ENCODE measurements at regions not wholly inside any gene's neighbourhood (a gene's known extent, or its start where the extent isn't known, plus 50 kb on each side); places are given as distances from the start of the nearest gene placed in this dataset.

DNA sequence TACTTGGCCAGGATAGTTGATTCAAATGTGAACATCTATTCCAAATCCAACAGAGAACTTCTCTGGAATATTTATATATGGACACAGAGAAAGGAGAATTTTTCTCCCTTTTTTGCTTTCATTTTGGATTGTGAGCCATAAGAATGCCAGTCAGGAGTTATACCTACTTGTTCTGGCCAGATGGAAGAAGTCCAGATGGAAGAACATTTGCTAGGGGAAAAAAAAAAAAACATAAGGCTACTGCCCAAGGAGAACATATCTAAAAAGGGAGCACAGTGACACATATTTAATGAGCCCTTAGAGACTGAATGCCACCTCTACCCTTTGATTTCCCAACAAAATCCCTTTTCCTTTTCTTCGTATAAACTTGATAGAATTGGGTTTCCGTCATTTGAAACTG is 61.7 kb upstream of the PPP2R2B start:
- no peak for DNase-seq

DNA sequence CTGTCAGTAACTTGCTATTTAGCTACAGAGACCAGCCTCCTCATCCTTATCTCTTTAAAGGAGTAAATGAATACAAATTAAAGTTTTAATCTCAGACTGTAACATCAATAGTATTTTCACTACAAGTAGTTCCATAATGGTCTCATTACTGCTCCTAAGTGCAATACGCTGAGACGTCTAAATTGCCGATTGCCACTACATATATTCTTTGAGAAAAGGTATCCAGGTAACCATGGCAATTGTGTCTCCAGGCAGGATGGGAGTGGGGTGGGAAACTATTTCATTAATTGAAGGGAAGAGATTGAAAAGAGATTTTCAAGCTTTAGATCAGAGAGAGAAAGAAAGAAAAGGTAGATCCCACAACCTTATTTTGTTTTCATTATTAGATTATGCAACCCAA is 65.5 kb upstream of the PPP2R2B start:
- no peak for DNase-seq

DNA sequence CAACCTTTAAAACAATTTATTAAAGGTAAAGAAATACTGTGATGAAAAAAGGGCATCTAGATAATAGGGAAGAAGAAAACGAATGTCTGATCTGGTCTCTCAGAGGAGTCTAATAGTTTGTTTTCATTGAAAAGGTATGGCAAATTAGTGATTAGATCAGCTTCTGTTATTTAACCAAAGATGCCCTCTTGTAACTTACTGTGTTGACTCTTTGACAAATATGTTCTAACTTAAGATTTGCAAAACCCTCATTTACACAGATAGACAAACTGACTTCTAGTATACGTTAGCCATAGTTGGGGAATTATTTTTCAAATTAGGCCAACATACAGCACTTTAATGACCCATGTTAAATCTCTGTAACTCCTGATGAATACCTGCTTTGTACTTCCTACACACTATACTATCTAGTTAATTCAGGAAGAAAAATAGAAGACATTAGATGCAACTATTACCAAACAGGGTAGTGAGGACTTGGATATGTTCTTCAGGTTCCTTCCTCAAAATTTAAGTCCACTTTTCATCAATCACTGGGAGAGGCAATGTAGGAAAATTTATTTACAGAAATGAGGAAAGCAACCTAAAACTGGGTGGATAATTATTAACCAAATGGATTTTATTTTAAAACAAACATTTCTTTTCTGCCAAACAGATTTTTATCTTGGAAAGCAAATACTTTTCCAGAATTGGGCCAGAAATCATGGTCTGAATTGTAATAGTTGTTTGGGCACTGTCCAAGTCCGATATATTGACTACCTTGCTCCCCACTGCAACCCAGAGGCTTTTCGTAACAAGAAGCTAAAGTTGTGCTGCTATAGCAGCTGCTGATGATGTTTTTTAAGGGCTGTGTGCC is 66.4 kb upstream of the PPP2R2B start:
- DNase-seq, result peak in 1 of 56 donors; percentile 7

DNA sequence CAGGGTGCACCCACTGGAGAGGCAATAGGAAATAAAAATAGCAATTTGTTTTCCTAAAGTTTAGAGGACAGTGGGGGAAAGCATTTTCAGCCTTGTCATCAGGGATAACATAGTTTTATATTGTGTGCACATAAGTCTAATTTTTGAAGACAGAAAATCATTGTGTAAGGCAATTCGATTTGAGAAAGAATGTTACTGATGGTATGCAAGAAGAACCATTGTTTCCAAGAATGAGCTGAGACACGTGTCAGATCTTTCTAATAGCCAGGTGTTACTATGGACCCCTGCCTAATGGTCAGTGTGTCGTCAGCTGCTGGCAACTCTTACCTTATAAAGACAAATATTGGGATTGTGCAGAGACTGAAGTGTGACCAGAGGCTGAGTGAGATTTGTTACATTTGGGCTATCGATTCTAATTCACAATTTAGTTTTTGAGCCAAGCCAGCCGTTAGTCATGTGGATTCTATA is 67.1 kb upstream of the PPP2R2B start:
- DNase-seq, result no peak

DNA sequence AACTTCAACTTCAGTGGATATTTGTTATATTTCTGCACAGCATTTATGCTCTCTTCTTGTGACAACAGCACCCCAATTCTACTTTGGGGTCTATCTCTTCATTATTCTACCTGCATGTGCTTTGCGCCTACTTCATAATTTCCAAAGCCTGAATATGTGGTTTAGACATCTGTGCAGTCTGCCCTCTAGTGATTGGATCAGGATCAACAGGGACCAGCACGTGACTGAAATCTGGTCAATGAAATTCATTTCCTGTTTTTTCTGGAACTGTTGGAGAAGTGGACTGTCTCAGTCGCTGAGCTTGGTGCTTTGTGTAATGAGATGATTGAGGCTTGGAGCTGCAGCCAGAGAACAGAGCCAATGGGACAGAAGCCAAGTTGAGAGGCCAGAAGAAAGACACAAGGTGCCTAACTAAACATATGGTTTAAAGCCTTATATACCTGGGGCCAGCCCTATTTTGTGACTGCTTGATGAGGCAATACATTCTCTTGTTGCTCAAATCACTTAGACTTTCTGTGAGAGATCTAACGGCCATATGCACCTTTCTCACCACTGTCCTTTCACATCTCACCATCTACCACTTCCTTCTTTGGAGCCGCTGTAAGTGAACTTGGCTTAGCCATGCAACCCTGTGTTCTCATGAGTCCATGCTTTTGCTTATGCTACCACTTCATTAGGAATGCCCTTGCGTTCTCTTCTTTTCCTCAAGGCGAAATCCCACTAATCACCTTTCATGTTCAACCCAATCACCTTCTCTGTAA is 68.8 kb upstream of the PPP2R2B start:
- peak in 3 of 56 donors; percentile 10 to 45 (median 18) for DNase-seq

DNA sequence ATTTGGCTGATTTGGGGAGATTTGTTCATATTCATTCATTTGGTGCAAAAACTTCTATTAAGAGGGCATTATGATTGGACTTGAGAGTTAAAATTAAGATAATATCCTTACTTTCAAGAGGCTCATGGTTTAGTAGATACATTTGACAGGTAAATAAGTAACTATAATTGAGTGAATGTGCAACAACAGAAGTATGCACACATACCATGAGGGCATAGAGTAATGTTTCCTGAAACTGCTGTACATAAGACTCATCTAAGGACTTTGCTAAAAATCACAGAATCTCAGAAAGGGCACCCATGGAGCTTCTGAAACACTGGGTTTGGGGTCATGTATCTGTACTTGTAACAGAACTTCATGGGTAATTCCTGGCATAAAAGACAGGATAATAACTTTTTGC is 70.1 kb upstream of the PPP2R2B start:
- DNase-seq, result no peak

DNA sequence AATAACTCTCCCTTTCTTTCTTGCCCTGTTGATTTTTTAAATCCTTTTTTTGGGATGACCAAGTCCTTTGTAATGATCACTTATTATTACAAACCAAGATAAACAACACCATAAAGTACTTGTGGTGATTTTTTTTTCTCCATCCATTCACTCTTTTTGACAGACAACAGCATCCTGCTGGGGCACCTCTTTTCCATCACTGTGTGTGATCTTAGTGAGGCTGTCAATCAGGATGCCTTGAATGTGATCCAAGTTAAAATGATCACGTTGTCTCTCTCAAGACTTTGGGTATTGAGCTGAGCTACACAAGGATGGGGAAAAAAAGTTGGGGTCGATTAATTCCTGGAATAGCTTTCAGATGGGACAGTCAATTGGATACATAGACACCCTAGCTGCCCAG is 73.6 kb upstream of the PPP2R2B start:
- no peak for DNase-seq

DNA sequence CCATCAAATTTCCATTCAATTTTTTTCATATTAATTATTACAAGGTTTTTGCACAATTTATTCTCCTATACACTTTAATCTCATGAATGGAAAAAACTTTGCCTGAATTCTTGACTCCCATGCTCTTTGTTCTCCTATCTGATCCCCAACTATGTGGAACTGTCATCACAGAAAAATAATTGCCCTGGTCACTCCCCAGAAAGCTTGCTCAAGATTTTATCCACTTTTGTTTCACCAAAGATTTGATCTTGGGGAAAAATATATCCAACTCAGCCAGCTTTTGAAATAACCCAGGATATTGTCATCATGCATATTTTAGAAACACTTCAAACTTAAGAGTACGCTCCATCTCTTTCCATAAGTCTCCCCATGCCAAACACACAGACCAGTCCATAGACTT is 77.7 kb upstream of the PPP2R2B start:
- DNase-seq, result no peak

DNA sequence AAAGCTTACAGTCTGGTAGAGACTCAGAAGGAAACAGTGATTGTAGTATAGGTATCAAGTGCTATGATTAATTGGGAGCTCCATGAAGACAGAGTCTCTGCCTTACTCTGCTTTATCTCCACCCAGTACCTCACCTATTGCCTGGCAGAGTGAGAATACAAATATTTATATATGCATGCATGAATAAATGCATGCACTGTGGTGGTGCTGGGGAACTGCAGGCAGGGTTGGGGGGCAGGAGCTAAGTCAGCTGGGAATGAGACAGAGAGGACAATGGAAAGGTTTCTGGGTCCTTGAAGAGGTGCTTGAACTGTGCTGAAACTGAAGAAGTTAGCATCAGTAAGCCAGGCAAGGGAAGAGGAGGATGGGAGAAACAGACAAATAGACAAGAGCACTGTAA is 80.8 kb upstream of the PPP2R2B start:
- no peak for DNase-seq

DNA sequence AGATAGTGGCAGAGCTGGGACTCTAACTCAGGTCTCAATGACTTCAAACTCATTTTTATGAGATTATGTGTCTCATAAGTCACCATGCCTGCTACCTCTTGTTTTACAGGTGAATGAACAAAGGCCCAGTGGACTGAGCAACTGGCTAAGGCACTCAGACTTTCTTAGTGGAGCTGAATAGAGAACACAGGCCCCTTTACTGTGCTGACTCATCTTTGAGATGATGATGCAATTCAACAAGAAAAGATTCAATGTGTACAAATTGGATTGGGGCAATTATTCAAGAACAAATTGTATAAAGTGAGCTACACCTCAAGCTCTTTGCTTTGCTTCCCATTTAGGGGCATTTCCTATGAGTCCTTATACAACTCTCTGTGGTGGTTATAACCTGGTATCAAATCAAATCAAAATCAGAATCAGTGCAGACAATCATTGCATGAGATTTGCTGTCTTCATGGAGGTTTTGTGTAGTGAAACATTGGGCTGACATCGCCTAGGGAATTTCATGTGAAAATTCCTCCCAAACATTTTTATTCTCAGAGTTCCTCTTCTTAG is 84.3 kb upstream of the PPP2R2B start:
- DNase-seq, result no peak

DNA sequence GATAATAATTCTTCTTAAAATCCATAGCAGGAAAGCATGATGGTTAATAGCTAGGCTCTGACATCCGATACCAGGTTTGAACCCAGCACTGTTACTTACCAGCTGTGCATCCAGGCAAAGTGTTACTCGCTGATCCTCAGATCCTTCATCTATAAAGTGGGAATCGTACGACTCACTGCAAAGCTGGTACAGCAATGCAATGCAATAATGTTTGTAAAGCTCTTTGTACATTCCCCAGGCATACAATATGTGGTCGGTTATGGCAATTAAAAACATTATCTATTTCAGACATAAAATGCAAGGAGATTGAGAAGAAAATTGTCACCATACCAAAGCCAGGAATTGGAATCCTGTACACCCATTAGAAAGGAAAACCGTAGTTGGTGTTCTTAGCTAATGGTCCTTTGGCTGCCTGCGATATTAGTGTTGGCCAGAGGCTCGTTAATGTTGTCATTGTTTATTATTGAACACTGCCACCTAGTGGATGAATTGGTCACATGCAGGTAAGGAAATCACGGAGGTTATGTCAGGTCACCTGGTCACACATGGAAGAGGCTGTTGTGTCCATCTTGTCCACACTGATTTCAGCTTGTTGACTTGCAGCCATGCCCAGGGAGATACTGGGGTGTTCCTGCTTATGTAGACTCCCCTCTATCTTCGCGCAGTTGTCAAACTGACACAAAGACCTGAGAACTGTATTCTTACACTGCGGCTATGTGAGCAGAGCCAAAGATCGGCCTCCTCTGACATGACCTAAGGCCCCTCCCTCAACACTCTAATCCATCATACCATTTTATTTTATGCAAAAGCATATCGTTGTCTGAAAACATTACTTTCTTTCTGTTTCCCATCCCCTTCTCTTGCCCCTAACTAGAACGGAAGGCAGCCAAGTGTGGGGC is 87.5 kb upstream of the PPP2R2B start:
- peak in 36 of 56 donors; percentile 2 to 83 (median 32) for DNase-seq

DNA sequence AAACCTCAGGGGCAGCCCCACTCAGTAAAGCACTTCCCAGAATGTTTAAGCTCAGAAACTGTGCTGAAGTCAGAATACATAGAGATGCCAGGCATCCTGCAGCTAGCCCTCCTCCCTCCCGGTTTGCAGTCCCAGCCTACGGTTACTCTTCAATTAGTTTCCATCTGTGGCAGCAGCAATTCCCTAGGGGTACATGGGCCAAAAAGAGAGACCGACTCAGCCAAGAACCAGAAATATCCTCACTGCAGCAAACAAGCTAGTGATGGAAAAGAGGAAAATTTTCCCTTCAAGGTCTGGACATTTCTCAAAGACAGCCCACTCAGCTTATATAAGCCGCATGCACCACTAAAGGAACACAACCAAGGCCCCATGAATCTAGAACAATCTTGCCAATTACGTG is 89.1 kb upstream of the PPP2R2B start:
- peak in 19 of 56 donors; percentile 1 to 35 (median 9) for DNase-seq

DNA sequence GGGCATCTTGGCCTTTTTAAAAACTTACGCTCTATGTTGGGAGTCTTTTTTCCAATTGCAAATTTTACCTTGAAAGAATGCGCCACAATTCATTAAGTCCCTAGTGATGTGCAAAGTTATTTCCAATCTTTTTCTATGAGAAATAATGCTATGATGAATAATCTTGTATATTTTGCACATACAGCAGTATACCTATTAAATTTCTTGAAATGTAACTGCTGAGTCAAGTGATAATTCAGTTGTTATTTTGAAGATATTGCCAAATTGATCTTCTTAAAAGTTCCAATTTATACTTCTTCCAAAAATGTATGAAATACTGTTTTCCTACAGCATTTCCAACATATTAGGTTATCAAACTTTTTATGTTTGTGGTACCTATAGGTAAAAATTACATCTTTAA is 92.8 kb upstream of the PPP2R2B start:
- no peak for DNase-seq

DNA sequence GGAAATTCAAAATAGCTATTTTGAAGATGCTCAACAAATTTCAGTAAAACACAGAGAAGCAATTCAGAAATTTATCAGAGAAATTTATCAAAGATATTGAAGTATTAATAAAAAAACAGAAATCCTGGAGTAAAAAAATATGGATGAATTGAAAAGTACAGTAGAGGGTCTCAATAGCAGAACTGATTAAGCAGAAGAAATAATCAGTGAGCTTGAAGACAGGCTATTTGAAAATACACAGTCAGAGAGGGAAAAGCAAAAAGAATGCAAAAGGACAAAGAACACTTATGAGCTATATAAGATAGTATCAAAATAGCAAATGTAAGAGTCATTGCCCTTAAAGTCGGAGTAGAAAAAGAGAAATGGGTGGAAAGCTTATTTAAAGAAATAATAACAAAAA is 107.9 kb upstream of the PPP2R2B start:
- no peak for DNase-seq

DNA sequence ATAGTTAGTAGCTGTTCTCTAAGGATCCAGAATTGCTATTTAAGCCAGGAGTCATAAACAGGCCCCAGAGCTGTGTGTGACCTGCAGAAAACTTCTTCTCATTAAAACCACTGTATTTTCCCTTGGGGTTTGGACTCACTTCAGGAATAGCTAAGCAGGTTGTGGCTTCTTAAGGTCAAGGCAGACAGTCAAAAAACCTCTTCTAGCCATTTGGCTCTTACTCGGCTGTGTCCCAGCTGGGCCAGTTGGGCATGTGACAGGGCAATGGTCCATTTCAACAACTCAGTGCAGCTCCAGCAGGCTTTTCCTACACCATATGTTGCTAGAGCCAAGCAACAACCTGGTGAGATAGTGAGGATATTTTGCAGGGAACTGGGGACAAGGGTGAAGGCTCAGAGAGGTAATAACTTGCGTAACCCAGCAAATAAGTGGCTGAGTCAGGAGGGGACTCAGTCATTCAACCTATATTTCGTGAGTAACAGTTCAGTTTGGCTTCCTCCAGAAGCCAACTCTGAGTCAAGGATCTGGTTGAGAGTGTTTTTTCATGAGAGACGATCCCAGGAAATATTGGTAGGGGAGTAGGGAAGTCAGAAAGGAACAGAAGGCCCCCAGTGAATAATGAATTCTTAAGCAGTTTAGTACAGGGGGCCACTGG is 115.4 kb upstream of the PPP2R2B start:
- DNase-seq, result peak in 30 of 56 donors; percentile 1 to 48 (median 15)

DNA sequence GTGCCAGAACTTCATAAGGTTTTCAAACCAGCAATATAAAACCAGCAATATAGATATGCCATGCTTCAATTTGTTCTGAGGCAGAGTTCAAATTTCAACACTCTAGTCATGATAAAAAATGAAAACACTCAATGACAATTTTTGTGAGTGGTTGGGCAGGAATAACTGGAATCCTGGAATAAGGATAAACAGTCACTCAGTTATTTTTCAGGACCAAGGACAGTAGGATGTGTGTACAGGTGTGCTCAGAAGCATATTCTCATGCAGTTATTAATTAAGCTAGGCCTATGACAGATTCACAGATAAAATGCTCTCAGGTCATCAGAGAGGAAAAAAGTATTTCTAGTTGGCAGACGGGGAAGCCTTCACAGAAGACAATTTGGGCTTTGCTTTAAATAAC is 117.3 kb upstream of the PPP2R2B start:
- DNase-seq, result no peak

DNA sequence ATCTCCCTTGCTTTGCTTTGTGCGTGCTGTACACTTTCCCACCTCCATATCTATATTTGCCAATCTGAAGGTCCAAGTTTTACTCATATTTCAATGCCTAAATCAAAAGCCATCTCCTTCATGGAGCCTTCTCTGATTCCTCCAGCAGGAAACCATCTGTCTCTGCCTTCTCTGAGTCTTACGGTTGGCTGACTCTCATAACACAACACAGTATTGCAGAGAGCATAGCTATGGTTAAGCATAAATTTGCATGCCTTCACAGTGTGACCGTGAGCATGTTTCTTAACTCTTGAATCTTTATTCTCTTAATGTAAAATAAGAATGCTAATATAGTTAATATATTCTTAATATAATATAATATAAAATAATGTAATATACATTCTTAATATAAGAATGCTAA is 136.8 kb upstream of the PPP2R2B start:
- DNase-seq, result no peak

DNA sequence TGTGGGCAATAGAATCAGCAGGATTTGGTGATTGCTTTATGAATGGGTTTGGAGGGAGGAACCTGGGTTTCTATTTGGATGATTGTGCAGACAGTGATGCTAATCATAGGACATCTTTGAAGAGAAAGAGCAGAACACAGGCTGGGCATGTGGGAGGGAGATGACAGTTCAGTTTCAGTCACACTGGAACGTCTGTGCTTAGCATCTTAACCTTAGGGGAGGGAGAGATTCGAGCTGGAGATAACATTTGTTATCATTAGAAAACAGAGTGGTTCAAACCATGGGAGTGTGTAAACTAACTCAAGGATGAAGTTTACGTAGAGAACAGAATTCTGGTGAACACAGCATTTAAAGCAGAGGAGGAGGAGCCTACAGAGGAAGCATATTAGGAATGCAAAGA is 138.6 kb upstream of the PPP2R2B start:
- DNase-seq, result peak in 2 of 56 donors; percentile 2

DNA sequence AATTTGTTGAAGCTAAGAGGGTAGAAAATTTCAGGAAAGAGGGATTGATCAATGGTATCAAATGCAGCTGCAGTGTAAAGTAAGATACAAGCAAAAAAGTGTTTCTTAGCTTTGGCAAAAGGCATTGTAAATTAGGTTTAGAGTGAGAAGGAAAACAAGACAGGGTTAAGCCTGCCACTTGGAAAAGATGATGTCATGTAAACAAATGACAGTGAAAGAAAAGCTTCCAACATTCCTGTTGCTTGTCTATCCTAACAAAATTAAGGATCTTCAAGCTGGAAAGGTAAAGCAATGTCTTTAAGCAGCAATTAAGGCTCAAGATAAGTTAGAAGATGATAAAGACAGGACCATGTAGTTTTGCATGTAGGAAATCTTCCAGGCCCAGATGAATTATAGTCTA is 139.1 kb upstream of the PPP2R2B start:
- DNase-seq, result no peak

DNA sequence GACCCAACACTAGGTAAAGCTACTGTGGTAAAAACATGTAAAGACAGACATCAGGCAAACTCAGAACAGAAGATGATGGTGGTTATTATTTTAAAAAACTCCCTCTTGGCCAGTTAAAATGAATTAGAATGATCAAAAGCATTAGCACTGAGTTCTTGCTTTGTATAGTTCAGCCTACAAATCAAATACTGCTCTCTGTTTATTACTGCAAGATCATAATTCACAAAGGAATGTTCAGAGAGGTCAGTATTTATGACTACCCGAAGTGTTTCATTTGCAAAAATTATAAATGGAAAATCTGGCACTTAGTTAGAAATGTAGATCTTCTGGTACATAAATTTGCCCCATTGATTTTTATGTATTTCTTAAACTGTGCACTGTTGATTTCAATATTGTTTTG is 140.3 kb upstream of the PPP2R2B start:
- no peak for DNase-seq
